HT1080 (cell line): ENCODE measurements at regions not wholly inside any gene's neighbourhood (a gene's known extent, or its start where the extent isn't known, plus 50 kb on each side); places are given as distances from the start of the nearest gene placed in this dataset. TPM values are rescaled to one million over a fixed set of nuclear protein-coding genes. Genes with fewer than 3 reads are reported as not detected.

Experiments used
- small RNA-seq: library from RNA; depleted of rRNA; stranded (forward); fragments of <200 nt; gene quantifications from one replicate; pipeline ENCODE3, GENCODE V24; 2014

Small RNA genes lying in the stretch of these regions (small RNA-seq; reads per million reads assigned to genes)
- gene AL355298.1, result not detected
